GM06990 (cell line): ENCODE measurements at regions not wholly inside any gene's neighbourhood (a gene's known extent, or its start where the extent isn't known, plus 50 kb on each side); places are given as distances from the start of the nearest gene placed in this dataset.

Experiments
- DNase-seq: peaks from one replicate; pipeline ENCODE4 v3.0.0-alpha.2; 2011; ENCODE audit not compliant: insufficient read length; ENCODE audit errors: extremely low read depth
- H3K27me3 ChIP-seq: replicated peaks from 2 replicates; pipeline ENCODE4 v1.6.0; 2011; ENCODE audit warnings: low read length; ENCODE audit not compliant: control insufficient read depth, insufficient read depth
- H3K36me3 ChIP-seq: 2 replicates; pipeline ENCODE4 v1.5.1; 2011; ENCODE audit warnings: low read length; ENCODE audit not compliant: control insufficient read depth, insufficient read depth
- H3K4me3 ChIP-seq: replicated peaks from 2 replicates; pipeline ENCODE4 v1.5.1; 2011; ENCODE audit warnings: low read depth, mild to moderate bottlenecking, control low read depth, low read length
- CTCF ChIP-seq: IDR thresholded peaks from 2 replicates; pipeline ENCODE4 v1.5.1; 2011; ENCODE audit warnings: low read length, control low read depth, mild to moderate bottlenecking, inconsistent platforms; ENCODE audit not compliant: insufficient read depth, poor library complexity, severe bottlenecking

GRCh38 chr2:236764716-236765115 is 195.1 kb downstream of the ACKR3 start:
- no peak for TF ChIP-seq CTCF

GRCh38 chr2:236765478-236765877 is 195.9 kb downstream of the ACKR3 start:
- no peak for TF ChIP-seq CTCF
- no peak for DNase-seq
- no peak overlapping the region for H3K4me3 ChIP-seq

More at GRCh38 chr2:236764716-236765115, 195.1 kb downstream of the ACKR3 start:
- DNase-seq, result no peak
- Histone ChIP-seq H3K36me3 (no peaks in the 10 kb centered on the region), H3K27me3 (no peaks in the 10 kb centered on the region; the same call in 1 of the 2 replicates), H3K4me3 (no peak overlapping the region)

GRCh38 chr2:236766850-236767249 is 197.2 kb downstream of the ACKR3 start:
- no peak for TF ChIP-seq CTCF
- no peak for DNase-seq
- Histone ChIP-seq H3K4me3 (no peak overlapping the region), H3K27me3 (no peaks in the 10 kb centered on the region; the same call in none of the 2 replicates), H3K36me3 (no peaks in the 10 kb centered on the region)

More at GRCh38 chr2:236765478-236765877, 195.9 kb downstream of the ACKR3 start:
- Histone ChIP-seq H3K36me3 (no peaks in the 10 kb centered on the region), H3K27me3 (no peaks in the 10 kb centered on the region; the same call in none of the 2 replicates)

GRCh38 chr2:236767941-236768340 is 198.3 kb downstream of the ACKR3 start:
- DNase-seq, result no peak
- TF ChIP-seq CTCF, result no peak
- H3K27me3 ChIP-seq, result no peaks in the 10 kb centered on the region; the same call in none of the 2 replicates
- H3K36me3 ChIP-seq, result no peaks in the 10 kb centered on the region
- no peak overlapping the region for H3K4me3 ChIP-seq

- no peak for DNase-seq
- Histone ChIP-seq H3K4me3 (no peak overlapping the region), H3K36me3 (no peaks in the 10 kb centered on the region), H3K27me3 (no peaks in the 10 kb centered on the region; the same call in none of the 2 replicates)
- TF ChIP-seq CTCF, result no peak
Observed at GRCh38 chr2:236768393-236769140, 198.9 kb downstream of the ACKR3 start.
